Caco-2 (cell line): ENCODE measurements at regions not wholly inside any gene's neighbourhood (a gene's known extent, or its start where the extent isn't known, plus 50 kb on each side); places are given as distances from the start of the nearest gene placed in this dataset.

Experiments
- BruUV-seq: library from RNA; stranded (reverse); fragments of 400-500 nt; replicated peaks from 2 replicates; lab custom pipeline; 2021; lab: Mats Ljungman, UMichigan
- CTCF ChIA-PET: fragments of 300-600 bp; sonication (Branson Sonifier 250); formaldehyde crosslinking; loops from one replicate; lab custom pipeline; 2022; ENCODE audit warnings: antibody characterized with exemption; lab: Charles Lee
- POLR2A ChIA-PET: fragments of 300-600 bp; sonication (Branson Sonifier 250); formaldehyde crosslinking; loops from one replicate; lab custom pipeline; 2022; ENCODE audit warnings: antibody characterized with exemption; lab: Charles Lee
- DNase-seq, 2 experiments: peaks; one replicate each; pipeline versions ENCODE4 v3.0.0 to v3.0.0-alpha.2; 2020 to 2022
- H3K27me3 ChIP-seq: replicated peaks from 2 replicates; pipeline ENCODE4 v1.6.0; 2011; ENCODE audit warnings: low read length; ENCODE audit not compliant: control insufficient read depth, insufficient read depth
- H3K36me3 ChIP-seq: 2 replicates; pipeline ENCODE4 v1.5.1; 2011; ENCODE audit warnings: low read length; ENCODE audit not compliant: control insufficient read depth, insufficient read depth
- H3K4me1 ChIP-seq: fragments of 250-450 bp; sonication (Bioruptor Pico); 2 replicates; pipeline ENCODE4 v1.5.1; 2020; ENCODE audit warnings: mild to moderate bottlenecking
- H3K4me3 ChIP-seq: 2 replicates; pipeline ENCODE4 v1.5.1; 2011; ENCODE audit warnings: low read depth, mild to moderate bottlenecking, control low read depth, low read length
- H3K9me3 ChIP-seq: fragments of 250-450 bp; sonication (Bioruptor Pico); 2 replicates; pipeline ENCODE4 v1.5.1; 2020; ENCODE audit warnings: mild to moderate bottlenecking, moderate library complexity
- H3K27ac Mint-ChIP-seq: one replicate; pipeline ENCODE4 v1.8.0; 2022; ENCODE audit warnings: mixed read lengths; ENCODE audit not compliant: unreplicated experiment
- H3K27me3 Mint-ChIP-seq: one replicate; pipeline ENCODE4 v1.8.0; 2022; ENCODE audit warnings: mixed read lengths; ENCODE audit not compliant: insufficient read depth, unreplicated experiment
- H3K36me3 Mint-ChIP-seq: one replicate; pipeline ENCODE4 v1.8.0; 2022; ENCODE audit warnings: mild to moderate bottlenecking, mixed read lengths; ENCODE audit not compliant: insufficient read depth, unreplicated experiment
- H3K4me1 Mint-ChIP-seq: one replicate; pipeline ENCODE4 v1.8.0; 2022; ENCODE audit warnings: low read depth, mixed read lengths; ENCODE audit not compliant: unreplicated experiment
- H3K4me3 Mint-ChIP-seq: one replicate; pipeline ENCODE4 v1.8.0; 2022; ENCODE audit warnings: mild to moderate bottlenecking, moderate library complexity, mixed read lengths; ENCODE audit not compliant: unreplicated experiment
- H3K9me3 Mint-ChIP-seq: one replicate; pipeline ENCODE4 v1.8.0; 2022; ENCODE audit warnings: mixed read lengths; ENCODE audit not compliant: unreplicated experiment
- CTCF ChIP-seq, 2 experiments: fragments of 200-600 bp in 1 of 2; IDR thresholded peaks; 1 replicate in 1 of 2; 2 replicates in 1 of 2; pipeline versions ENCODE4 v1.5.1 to v1.8.0; 2011 to 2022; ENCODE audit warnings: antibody characterized with exemption in 1 of 2, control low read depth in 1 of 2, inconsistent platforms in 1 of 2, low read depth in 1 of 2, low read length in 1 of 2, mild to moderate bottlenecking in 1 of 2, moderate library complexity in 1 of 2; ENCODE audit not compliant: insufficient read depth in 1 of 2, severe bottlenecking in 1 of 2, unreplicated experiment in 1 of 2
- intact Hi-C: fragments of 100-400 bp; cut with micrococcal nuclease; formaldehyde crosslinking; loops from one replicate; pipeline ENCODE4 v1.10.0; 2022; ENCODE audit not compliant: unreplicated experiment

- no peaks in the 10 kb centered on the region for H3K27me3 Mint-ChIP-seq
Measured at GRCh38 chr13:106375085-106375484, 160.4 kb downstream of the EFNB2 start.

GRCh38 chr13:106374631-106375030, 160.8 kb downstream of the EFNB2 start:
- no peak for DNase-seq
- intact Hi-C loops: no loop called here
- ChIA-PET CTCF (no interaction called here), POLR2A (no interaction called here)
- no peak for TF ChIP-seq CTCF (IDR thresholded peaks at IDR 0.05; ENCODE audit: insufficient read depth in 1 of 2, low read depth in 1 of 2, low read length in 1 of 2, severe bottlenecking in 1 of 2, unreplicated experiment in 1 of 2)
- Histone ChIP-seq H3K4me1 (peaks cover 10% of the 10 kb centered on the region), H3K9me3 (no peaks in the 10 kb centered on the region), H3K36me3 (no peaks in the 10 kb centered on the region), H3K4me3 (no peak overlapping the region), H3K27me3 (no peaks in the 10 kb centered on the region)
- H3K36me3 Mint-ChIP-seq: no peaks in the 10 kb centered on the region
- no peak overlapping the region for H3K4me3 Mint-ChIP-seq
- peaks cover 10% of the 10 kb centered on the region for H3K9me3 Mint-ChIP-seq
- H3K4me1 Mint-ChIP-seq: peaks cover 7% of the 10 kb centered on the region
- no TSS peak for BruUV-seq
- no peaks in the 10 kb centered on the region for H3K27me3 Mint-ChIP-seq
- no peak overlapping the region for H3K27ac Mint-ChIP-seq

More at GRCh38 chr13:106375085-106375484, 160.4 kb downstream of the EFNB2 start:
- intact Hi-C loops: no loop called here
- no peak overlapping the region for H3K4me3 Mint-ChIP-seq
- H3K4me1 Mint-ChIP-seq: peaks cover 11% of the 10 kb centered on the region
- CTCF ChIA-PET: no interaction called here
- no peaks in the 10 kb centered on the region for H3K9me3 ChIP-seq
- no peak overlapping the region for H3K4me3 ChIP-seq
- no TSS peak for BruUV-seq
- H3K9me3 Mint-ChIP-seq: peaks cover 10% of the 10 kb centered on the region
- no peaks in the 10 kb centered on the region for H3K36me3 ChIP-seq
- H3K36me3 Mint-ChIP-seq: no peaks in the 10 kb centered on the region
- POLR2A ChIA-PET: no interaction called here
- H3K27ac Mint-ChIP-seq: no peak overlapping the region
- H3K4me1 ChIP-seq: peaks cover 15% of the 10 kb centered on the region
- no peaks in the 10 kb centered on the region for H3K27me3 ChIP-seq
- DNase-seq: no peak
- no peak for TF ChIP-seq CTCF (IDR thresholded peaks at IDR 0.05; ENCODE audit: insufficient read depth in 1 of 2, low read depth in 1 of 2, low read length in 1 of 2, severe bottlenecking in 1 of 2, unreplicated experiment in 1 of 2)

GRCh38 chr13:106373989-106374572, 161.4 kb downstream of the EFNB2 start:
- ChIA-PET CTCF (no interaction called here), POLR2A (no interaction called here)
- Mint-ChIP-seq H3K27me3 (no peaks in the 10 kb centered on the region), H3K4me3 (no peak overlapping the region), H3K27ac (no peak overlapping the region), H3K9me3 (peaks cover 8% of the 10 kb centered on the region), H3K4me1 (peaks cover 7% of the 10 kb centered on the region), H3K36me3 (no peaks in the 10 kb centered on the region)
- no peak for TF ChIP-seq CTCF (IDR thresholded peaks at IDR 0.05; ENCODE audit: insufficient read depth in 1 of 2, low read depth in 1 of 2, low read length in 1 of 2, severe bottlenecking in 1 of 2, unreplicated experiment in 1 of 2)
- DNase-seq: no peak
- Histone ChIP-seq H3K4me3 (no peak overlapping the region), H3K36me3 (no peaks in the 10 kb centered on the region), H3K4me1 (peaks cover 5% of the 10 kb centered on the region), H3K9me3 (no peaks in the 10 kb centered on the region), H3K27me3 (no peaks in the 10 kb centered on the region)
- no TSS peak for BruUV-seq
- intact Hi-C loops: no loop called here
